ENCODE measurements at regions not wholly inside any gene's neighbourhood (a gene's known extent, or its start where the extent isn't known, plus 50 kb on each side); places are given as distances from the start of the nearest gene placed in this dataset.

- in situ Hi-C loops (cut with HindIII; ENCODE audit: low sequenced_read_pairs), result no loop called here
Observed at GRCh38 chr3:159852266-159852665, 136.4 kb upstream of the IL12A start.

DNA sequence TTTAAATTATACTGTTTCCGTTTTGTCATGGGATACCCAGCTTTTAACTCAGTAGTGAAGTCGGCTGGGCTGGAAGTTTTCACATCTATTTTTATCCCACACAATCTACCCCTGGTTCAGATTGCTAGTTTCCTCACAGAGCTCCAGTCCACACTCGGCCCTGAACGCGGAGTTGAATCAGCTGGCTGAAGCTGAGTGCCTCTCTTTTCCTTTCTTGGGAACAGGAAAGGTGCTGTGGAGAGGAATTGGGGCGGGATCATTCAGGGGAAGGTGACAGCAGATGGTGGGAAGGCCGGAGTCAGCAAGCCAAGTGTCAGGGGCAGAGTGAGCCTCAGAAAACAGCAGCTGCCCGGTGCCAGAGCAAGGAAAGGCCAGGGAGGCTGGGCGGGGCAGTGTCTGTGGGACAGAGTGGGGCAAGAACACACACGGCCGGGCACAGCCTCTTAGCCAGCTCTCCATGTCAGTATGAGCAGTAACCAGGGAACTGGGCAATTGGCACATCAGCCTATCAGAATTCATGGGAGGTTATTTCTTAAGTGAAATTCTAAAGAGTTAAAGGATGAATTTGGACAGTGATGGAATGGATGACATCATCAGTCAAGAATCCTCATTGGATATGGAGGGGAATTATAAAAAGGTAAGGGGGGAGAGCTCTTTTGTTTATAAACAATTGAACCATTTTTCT is 135.7 kb upstream of the IL12A start:
- in situ Hi-C loops (cut with HindIII; ENCODE audit: low sequenced_read_pairs), result no loop called here

DNA sequence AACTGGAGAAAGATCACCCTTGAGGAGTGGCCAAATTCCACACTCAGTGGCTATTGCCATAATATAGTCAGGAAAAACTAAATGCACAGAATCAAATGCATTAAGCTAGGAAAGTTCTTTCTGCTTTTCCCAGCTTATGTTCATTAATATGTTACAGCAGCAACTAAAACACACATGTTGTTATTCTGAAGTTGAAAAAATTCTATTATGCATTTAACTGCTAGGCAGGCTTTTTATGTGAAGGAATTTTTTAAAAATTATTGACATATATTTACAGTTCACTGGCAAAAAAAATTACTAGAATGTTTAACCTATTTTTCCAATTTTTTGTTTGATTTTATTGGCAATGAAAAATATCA is 135.2 kb upstream of the IL12A start:
- in situ Hi-C loops (cut with HindIII; ENCODE audit: low sequenced_read_pairs), result no loop called here

DNA sequence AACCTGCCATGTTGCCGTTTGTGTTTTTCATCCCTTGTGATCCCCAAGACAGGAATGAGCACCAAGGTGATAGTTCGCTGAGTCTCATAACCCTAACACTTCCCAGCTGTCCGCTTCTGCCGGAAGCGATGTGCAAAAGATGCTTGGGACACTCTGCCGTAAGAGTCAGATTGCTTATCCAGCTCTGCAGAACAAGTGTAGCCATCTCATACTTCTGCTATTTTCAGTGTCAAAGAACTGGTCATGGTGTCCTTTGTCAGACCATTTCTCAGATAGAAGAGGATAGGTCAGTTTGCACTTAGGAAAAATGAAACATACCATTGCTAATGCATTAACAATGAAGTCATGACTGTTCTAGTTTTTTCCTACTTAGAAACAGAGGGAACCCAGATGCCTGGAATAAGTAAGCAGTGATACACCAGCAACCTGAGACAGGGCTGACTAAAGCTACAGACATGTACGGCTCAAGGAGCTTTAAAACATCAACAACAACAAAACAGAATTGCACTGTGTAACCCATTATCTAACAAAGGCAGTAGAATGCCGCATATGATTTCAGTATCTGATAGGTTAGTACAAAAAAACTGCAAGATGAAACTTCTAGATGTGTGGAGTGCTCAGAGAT is 134.0 kb upstream of the IL12A start:
- in situ Hi-C loops (cut with HindIII; ENCODE audit: low sequenced_read_pairs), result no loop called here

DNA sequence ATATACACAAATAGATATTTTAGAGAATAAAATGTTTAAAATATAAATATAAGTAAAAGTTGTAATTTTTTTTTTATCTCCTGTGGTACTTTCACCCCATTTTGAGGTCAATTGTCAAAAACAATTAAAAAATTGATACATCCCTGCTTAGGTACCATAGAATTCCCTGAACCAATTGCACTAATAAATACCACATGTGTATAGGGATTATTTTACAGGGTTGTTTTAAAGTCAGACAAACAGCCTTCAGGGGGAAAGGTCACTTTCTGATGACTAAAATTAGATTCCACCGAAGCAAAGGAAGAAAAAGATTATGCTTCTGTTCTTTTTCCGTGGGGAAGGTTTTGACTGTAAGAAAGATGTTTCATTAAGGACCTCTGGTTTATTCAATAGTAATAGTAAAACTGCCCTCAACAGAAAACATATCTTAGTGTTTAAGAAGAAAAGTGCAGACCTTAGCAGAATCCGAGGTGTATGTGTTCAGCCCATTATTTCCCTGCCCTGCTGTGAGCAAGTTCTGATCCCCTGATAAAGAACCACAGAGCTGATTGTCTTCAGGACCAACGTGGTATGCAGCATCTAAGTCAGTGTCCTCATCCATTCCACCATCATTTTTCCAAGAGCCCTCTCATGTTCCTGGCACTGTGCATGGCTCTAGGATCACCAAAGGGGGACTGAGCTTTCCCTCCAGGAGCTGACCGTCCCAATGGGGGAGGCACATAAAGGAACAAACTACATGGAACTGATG is 132.9 kb upstream of the IL12A start:
- in situ Hi-C loops (cut with HindIII; ENCODE audit: low sequenced_read_pairs), result no loop called here

- in situ Hi-C loops (cut with HindIII; ENCODE audit: low sequenced_read_pairs), result no loop called here
Observed at GRCh38 chr3:159856590-159857104, 132.0 kb upstream of the IL12A start.

DNA sequence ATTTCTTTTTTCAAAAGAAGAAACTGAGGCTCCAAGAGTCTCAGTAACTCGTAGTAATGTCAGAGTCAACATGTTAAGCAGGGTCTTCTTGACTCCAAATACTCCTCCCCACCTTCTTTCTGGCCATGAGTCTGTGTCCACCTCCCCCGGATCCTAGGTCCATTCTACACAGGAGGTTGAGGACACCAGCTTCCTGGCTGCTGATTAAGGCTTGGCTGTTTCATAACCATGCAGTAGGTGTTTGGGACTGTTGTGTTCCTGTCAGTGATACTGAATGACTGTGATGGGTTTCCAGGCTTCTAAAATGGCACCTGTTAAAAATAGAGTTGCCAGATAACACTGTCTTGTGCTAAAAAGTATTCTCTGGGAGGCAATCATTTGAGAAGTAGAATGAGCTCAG is 130.8 kb upstream of the IL12A start:
- in situ Hi-C loops (cut with HindIII; ENCODE audit: low sequenced_read_pairs), result no loop called here

- in situ Hi-C loops (cut with HindIII; ENCODE audit: low sequenced_read_pairs), result no loop called here
Observed at GRCh38 chr3:159858650-159859049, 130.0 kb upstream of the IL12A start.

- in situ Hi-C loops (cut with HindIII; ENCODE audit: low sequenced_read_pairs), result no loop called here
Observed at GRCh38 chr3:159859424-159859823, 129.2 kb upstream of the IL12A start.

- in situ Hi-C loops (cut with HindIII; ENCODE audit: low sequenced_read_pairs), result no loop called here
Observed at GRCh38 chr3:159859836-159860235, 128.8 kb upstream of the IL12A start.

DNA sequence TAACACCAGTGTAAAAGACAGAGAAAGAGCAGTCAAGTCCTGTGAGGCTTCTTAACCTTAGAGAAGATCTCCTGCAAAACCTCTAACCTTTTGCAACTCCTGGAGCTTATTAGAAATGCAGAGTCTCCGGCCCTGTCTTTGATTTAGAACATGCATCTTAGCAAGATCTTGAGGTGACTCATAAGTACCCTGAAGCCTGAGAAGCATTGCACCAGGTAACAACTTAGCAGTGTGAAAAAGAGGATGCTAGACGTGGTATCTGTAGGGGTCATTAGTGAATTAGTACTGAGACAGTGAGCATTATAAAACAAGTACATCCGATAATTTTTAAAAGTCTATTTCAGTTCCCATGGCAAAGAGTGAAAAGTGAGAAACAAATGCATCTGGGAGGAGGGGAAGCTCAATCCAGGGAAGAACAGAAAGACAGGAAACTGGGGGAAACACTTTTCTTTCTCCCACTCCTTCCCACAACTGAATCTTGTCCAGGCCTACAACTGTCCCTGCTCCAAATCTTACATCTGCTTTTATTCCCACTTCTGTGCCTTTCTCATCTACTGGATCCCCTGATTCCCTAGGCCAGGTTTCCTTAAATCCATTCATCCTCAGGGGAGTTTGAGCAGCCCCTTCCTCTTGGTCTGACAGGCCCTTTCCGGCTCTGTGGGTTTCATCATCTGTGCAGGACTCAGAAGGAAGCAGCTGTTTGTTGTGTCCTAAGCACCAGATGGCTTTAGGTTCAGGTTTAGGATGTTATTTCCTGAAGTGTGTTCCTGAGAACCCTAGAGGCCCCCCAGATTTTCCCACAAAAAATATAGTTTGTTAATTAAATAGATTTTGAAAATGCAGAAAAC is 128.1 kb upstream of the IL12A start:
- in situ Hi-C loops (cut with HindIII; ENCODE audit: low sequenced_read_pairs), result no loop called here

DNA sequence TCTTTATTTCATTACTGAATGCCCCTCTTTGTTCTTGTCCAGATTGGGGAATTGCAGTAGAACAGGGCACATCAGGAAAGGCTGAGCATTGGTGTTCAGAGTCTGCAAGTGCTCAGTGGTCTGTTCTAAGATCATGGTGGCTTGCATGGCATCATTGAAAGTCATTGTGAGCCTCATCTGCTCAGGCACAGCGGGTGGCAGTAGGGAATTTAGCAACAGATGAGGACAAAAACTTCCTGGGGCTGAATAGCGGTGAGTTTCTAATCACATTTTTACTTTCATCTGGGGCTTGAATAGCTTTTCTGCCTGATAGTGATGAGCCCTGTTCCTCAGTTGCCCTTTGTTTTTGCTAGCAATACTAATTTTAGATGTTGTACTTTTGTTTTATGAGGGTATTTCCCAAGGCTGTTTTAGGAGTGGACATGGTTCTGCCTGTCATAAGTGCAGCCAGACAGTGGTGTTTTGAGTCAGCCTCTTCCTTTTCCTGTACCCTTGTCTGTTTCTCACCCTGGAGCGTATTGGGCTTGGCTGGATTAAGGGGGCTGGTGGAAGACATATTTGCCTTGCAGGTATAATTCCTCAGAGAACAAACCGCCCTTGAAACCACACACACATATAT is 127.2 kb upstream of the IL12A start:
- in situ Hi-C loops (cut with HindIII; ENCODE audit: low sequenced_read_pairs), result no loop called here

GRCh38 chr3:159865041-159865579 is 123.5 kb upstream of the IL12A start:
- in situ Hi-C loops (cut with HindIII; ENCODE audit: low sequenced_read_pairs), result no loop called here

DNA sequence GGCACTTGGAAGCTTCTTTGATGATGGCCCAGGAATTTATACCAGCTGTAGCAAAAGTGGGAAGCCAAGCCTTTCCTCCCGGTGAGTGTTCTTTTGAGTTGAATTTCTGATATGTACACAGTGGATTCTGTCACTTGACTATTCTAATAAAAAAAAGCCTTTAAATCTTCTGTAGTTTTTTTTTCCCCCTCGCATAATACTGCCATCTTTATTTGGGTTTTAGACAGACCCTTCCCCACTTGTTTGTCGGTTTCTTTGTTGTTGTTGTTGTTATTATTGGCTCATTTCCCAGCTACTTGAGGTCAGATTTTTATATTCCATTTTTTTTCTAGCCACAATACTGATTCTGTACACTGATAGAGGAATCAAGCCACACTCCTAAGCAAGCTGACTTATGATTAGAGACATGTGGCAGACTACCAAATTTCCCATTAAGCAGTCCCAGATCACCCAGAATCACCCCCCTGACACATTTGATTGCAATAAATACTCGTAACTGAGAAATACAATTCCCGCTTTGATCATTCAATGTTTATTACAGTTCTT is 122.4 kb upstream of the IL12A start:
- in situ Hi-C loops (cut with HindIII; ENCODE audit: low sequenced_read_pairs), result no loop called here

DNA sequence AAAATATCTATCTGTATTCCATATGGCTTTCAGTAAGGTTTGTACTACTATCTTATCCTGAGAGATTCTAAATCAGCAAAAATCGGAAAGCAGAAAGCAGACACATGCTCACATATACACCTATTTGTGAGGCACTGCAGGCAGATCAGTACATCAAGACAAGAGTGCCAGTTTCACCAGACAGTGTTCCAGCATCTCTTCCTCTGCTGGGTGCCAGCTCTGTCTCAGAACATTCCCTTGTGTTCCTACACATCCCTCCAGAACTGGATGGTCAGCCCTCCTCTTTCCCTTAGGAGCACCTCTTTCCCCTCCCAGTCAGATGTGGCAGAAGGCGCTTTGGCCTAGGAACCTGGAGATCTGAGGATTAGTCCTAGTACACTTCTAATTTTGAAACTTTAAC is 121.3 kb upstream of the IL12A start:
- in situ Hi-C loops (cut with HindIII; ENCODE audit: low sequenced_read_pairs), result no loop called here

DNA sequence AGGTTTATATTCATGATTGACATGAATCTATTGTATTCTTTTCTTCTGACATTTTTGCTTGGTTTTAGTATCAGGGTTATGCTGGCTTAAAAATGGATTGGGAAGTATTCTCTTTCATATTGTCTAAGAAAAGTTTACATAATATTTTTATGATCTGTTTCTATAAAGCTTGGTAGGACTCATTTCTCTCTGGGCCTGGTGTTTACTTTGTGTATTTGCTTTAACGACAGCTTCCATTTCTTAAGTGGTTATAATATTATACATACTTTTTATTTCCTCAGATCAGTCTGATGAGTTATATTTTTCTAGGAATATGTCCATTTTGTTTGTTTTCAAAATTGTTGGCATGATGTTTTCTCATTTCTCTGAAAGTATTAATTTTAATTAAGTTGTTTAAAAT is 117.9 kb upstream of the IL12A start:
- in situ Hi-C loops (cut with HindIII; ENCODE audit: low sequenced_read_pairs), result no loop called here

DNA sequence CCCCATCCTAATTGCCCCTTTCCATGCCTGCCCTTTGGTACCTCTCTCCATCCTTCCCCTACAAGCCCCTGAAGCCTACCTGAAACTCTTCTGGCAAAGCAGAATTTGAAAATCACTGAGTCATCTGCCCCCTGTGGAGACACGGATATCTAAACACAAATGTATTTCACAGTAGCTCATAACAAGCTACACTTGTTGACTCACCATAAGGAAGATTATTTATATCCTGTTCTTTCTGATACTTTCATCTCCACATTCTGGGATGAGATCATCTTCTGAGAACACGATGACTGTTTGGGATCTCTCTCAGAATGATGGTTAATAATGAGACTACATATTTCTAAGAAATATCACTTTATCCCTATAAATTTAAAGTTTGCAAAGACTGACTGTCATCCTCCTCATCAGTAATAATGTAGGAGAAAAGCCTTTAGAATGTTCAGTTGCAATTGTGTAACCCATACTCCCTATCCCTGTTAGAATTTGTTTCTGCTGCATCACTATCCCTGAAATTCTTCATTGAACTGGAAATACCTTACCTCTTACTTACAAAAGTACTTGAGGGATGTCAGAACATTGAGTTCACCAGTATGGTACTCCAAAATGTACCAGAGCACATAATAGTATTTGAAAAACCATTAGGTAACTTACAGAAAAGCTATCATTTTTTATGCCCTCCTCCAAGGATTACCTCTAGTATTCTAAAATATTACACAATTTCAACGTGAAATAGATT is 116.1 kb upstream of the IL12A start:
- in situ Hi-C loops (cut with HindIII; ENCODE audit: low sequenced_read_pairs), result no loop called here

- in situ Hi-C loops (cut with HindIII; ENCODE audit: low sequenced_read_pairs), result no loop called here
Observed at GRCh38 chr3:159875116-159875515, 113.5 kb upstream of the IL12A start.

DNA sequence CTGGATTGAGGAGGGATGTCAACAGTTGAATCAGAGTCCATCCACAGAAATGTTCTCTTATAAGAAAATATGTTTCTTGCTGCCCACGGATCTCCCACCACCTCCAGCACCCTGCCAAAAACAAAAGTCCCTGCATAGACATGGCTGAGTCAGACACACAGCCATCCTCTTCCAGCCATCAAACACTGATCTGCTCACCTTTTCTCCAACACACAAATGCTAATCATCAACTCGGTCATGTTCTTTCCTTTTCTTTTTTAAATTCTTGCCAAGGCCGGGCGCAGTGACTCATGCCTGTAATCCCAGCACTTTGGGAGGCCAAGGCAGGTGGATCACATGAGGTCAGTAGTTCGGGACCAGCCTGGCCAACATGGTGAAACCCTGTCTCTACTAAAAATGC is 110.7 kb upstream of the IL12A start:
- in situ Hi-C loops (cut with HindIII; ENCODE audit: low sequenced_read_pairs), result no loop called here

Data from endothelial cell of hepatic sinusoid (primary cell).